Neuronal stem cell (in vitro differentiated cells): ENCODE measurements at regions not wholly inside any gene's neighbourhood (a gene's known extent, or its start where the extent isn't known, plus 50 kb on each side); places are given as distances from the start of the nearest gene placed in this dataset.

Source experiments
- DNase-seq: peaks from one replicate; pipeline ENCODE4 v3.0.0-alpha.2; 2013; ENCODE audit warnings: low spot score
- H2AFZ ChIP-seq: one replicate; pipeline ENCODE4 v1.6.1; 2013; ENCODE audit warnings: mild to moderate bottlenecking, low read length, inconsistent platforms
- H2AK5ac ChIP-seq: 2 replicates; pipeline ENCODE4 v1.6.1; 2013; ENCODE audit warnings: low read depth, mild to moderate bottlenecking, inconsistent platforms, low read length, moderate library complexity, mixed read lengths
- H2BK120ac ChIP-seq: 2 replicates; pipeline ENCODE4 v1.6.1; 2013; ENCODE audit warnings: low read depth, mild to moderate bottlenecking, inconsistent platforms, low read length, moderate library complexity, mixed read lengths
- H2BK12ac ChIP-seq: one replicate; pipeline ENCODE4 v1.6.1; 2013; ENCODE audit warnings: low read length, inconsistent platforms
- H2BK15ac ChIP-seq: 2 replicates; pipeline ENCODE4 v1.6.1; 2013; ENCODE audit warnings: mild to moderate bottlenecking, low read length, inconsistent platforms, mixed read lengths
- H2BK5ac ChIP-seq: one replicate; pipeline ENCODE4 v1.6.1; 2013; ENCODE audit warnings: inconsistent platforms, mild to moderate bottlenecking, low read length, moderate library complexity
- H3K14ac ChIP-seq: one replicate; pipeline ENCODE4 v1.6.1; 2013; ENCODE audit warnings: low read length, inconsistent platforms
- H3K18ac ChIP-seq: 2 replicates; pipeline ENCODE4 v1.6.1; 2013; ENCODE audit warnings: low read length, inconsistent platforms
- H3K23ac ChIP-seq: 2 replicates; pipeline ENCODE4 v1.6.1; 2013; ENCODE audit warnings: low read depth, mild to moderate bottlenecking, mixed read lengths, low read length, inconsistent platforms; ENCODE audit not compliant: poor library complexity
- H3K27ac ChIP-seq: replicated peaks from 3 replicates; pipeline ENCODE4 v1.5.1; 2013; ENCODE audit warnings: low read length, inconsistent platforms
- H3K27me3 ChIP-seq, 3 experiments: 2 replicates each; pipeline ENCODE4 v1.6.1; 2013; ENCODE audit warnings: low read length in 3 of 3, mild to moderate bottlenecking in 2 of 3, inconsistent platforms in 1 of 3, low read depth in 1 of 3, mixed read lengths in 1 of 3, moderate library complexity in 1 of 3; ENCODE audit not compliant: control insufficient read depth in 3 of 3, insufficient read depth in 3 of 3
- H3K36me3 ChIP-seq, 2 donors: replicated peaks in 1 of 2; 2 replicates each; pipeline ENCODE4 v1.6.1; 2013; ENCODE audit warnings: low read length in 2 of 2; ENCODE audit not compliant: control insufficient read depth in 2 of 2, insufficient read depth in 2 of 2
- H3K4ac ChIP-seq: 2 replicates; pipeline ENCODE4 v1.6.1; 2013; ENCODE audit warnings: inconsistent platforms, mild to moderate bottlenecking, low read length, moderate library complexity
- H3K4me1 ChIP-seq, 2 donors: 1 replicate in 1 of 2; 2 replicates in 1 of 2; pipeline ENCODE4 v1.6.1; 2013; ENCODE audit warnings: low read length in 2 of 2, low read depth in 1 of 2; ENCODE audit not compliant: control insufficient read depth in 2 of 2, insufficient read depth in 1 of 2
- H3K4me2 ChIP-seq: one replicate; pipeline ENCODE4 v1.6.1; 2013; ENCODE audit warnings: mild to moderate bottlenecking, low read length, inconsistent platforms; ENCODE audit not compliant: insufficient read depth, poor library complexity, severe bottlenecking
- H3K4me3 ChIP-seq, 2 donors: 2 replicates each; pipeline ENCODE4 v1.5.1; 2013; ENCODE audit warnings: low read length in 2 of 2, mild to moderate bottlenecking in 2 of 2, inconsistent platforms in 1 of 2, moderate library complexity in 1 of 2
- H3K79me1 ChIP-seq: one replicate; pipeline ENCODE4 v1.6.1; 2013; ENCODE audit warnings: low read depth, mild to moderate bottlenecking, inconsistent platforms, low read length, moderate library complexity
- H3K9ac ChIP-seq: one replicate; pipeline ENCODE4 v1.6.1; 2013; ENCODE audit warnings: mild to moderate bottlenecking, low read depth, low read length, inconsistent platforms; ENCODE audit not compliant: poor library complexity
- H3K9me3 ChIP-seq, 2 donors: replicated peaks in 1 of 2; 2 replicates each; pipeline versions ENCODE3 to v1.6.1; 2013; ENCODE audit warnings: low read length in 2 of 2, mild to moderate bottlenecking in 2 of 2, inconsistent platforms in 1 of 2, low read depth in 1 of 2, mixed read lengths in 1 of 2, moderate library complexity in 1 of 2; ENCODE audit not compliant: control insufficient read depth in 2 of 2, insufficient read depth in 1 of 2
- H4K8ac ChIP-seq: one replicate; pipeline ENCODE4 v1.6.1; 2013; ENCODE audit warnings: low read depth, mild to moderate bottlenecking, inconsistent platforms, low read length, moderate library complexity
- H4K91ac ChIP-seq: one replicate; pipeline ENCODE4 v1.6.1; 2013; ENCODE audit warnings: low read length, low read depth, mild to moderate bottlenecking, inconsistent platforms; ENCODE audit not compliant: poor library complexity
- WGBS, 2 donors: extraction: QIAGEN DNeasy Blood & Tissue Kit; methylation state at CpG; one replicate each; pipeline ENCODE4 v1.1.7; 2013; ENCODE audit warnings: missing lambda C conversion rate in 2 of 2, mixed read lengths in 1 of 2; ENCODE audit not compliant: insufficient read length in 2 of 2, insufficient replicate concordance in 1 of 2; ENCODE audit errors: extremely low coverage in 2 of 2; 5-methylcytosine and 5-hydroxymethylcytosine counted together

GRCh38 chr15:69902414-69903062, 195.2 kb downstream of the TLE3 start:
- Histone ChIP-seq H2AFZ (no peak overlapping the region), H2BK120ac (no peak overlapping the region), H2BK12ac (no peak overlapping the region), H3K14ac (no peak overlapping the region), H3K4me2 (no peak overlapping the region), H3K4me1 (no peaks in the 10 kb centered on the region), H3K79me1 (no peaks in the 10 kb centered on the region), H3K36me3 (no peaks in the 10 kb centered on the region), H4K8ac (no peak overlapping the region), H2BK15ac (no peak overlapping the region), H3K18ac (no peak overlapping the region), H4K91ac (no peak overlapping the region), H3K9ac (no peak overlapping the region), H3K4me3 (no peak overlapping the region), H3K4ac (no peak overlapping the region), H2AK5ac (no peak overlapping the region), H3K9me3 (no peaks in the 10 kb centered on the region), H3K23ac (no peak overlapping the region), H3K27me3 (peaks cover 0 to 11% (median 0%) of the 10 kb centered on the region in 3 experiments), H2BK5ac (no peak overlapping the region), H3K27ac (no peak overlapping the region)
- DNase-seq, result no peak
- WGBS, 2 donors, result no CpG with 5 or more reads among the region's 7 CpGs

DNA sequence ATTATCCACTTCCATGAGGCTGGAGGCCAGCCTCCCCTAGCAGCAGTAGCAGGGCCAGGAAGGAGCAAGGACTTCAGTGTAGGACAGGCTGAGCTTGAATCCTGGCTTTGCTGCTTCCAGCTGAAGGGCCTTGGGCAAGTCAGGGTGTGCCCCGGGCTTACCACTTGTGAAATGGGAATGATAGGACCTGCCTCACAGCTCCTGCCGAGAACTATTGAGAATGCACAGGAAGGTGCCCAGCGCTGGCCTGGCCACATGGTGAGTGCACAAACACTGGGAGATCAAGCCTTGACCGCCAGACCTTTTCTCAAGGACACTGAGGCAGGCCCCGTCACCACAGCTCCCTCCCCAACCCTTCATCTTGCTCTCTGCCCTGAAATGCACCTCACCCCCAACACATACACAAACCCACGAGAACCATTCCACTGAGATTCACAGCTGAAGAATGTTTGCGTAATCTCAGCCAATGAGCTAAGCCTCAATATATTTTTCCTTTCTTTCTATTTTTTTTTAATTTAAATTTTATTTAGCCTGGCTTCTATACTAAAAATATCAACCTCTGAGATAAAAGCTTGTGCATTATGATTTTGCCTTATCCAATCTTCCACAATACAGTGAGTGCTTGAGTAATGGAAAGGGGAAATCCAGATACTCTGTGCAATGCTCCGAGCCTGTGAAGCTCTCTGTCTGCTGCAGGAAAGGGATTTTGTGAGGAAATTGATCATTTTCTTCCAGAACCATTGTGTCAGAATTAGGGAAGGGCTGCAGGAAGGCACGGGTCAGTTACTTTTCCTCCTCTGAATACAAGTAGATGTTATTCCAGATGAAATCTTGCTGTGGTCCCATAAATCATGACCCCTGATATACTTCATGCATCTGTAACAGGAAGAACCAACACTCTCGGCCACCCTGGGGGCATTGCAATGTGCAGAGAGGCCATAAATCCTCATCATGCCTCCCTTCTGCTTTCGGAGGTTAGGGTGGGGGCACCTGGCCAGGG, 193.9 kb downstream of the TLE3 start:
- WGBS, 2 donors, result no CpG with 5 or more reads among the region's 11 CpGs

DNA sequence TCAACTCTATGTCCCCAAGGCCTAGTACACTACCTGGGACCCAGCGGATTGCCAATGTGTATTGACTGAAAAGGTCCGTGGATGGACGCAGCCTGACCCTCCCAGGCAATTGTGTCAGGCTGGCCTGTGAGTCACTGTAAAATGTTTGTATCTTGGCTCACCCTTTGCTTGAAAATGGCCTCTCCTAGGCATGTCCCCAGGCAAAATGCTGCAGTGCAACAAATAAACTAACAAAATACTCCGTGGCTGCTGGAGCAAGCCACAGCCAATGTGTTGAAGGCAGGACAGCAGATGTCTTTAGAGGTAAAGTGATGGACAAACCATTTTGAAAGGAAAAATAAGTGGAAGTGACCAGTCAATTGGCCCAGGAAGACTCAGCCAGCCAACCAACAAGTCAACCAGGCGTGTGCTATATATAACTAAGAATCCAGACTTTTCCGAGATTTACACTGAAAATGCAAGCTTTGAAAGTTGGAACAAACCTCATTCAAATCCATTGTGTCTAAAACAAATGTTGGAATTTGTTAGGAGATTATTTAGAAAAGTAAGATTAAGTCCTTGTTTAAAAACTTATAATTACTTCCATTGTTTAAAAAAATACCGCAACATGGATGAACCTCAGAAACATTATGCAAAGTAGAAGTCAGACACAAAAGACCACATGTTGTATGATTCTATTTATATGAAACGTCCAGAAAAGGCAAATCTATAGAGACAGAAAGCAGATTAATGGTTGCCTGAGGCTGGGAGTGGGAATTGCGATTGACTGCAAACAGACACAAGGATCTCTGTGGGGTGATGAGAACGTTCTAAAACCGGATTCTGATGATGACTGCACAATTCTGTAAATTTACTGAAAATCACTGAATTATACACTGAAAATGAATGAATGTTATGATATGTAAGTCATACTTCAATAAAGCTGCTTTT, 191.2 kb downstream of the TLE3 start:
- H3K4me2 ChIP-seq, result no peak overlapping the region
- no peak overlapping the region for H2BK5ac ChIP-seq
- H4K91ac ChIP-seq, result no peak overlapping the region
- peak overlapping the region; percentile 15 for H3K18ac ChIP-seq
- no peak overlapping the region for H3K23ac ChIP-seq
- H3K4ac ChIP-seq, result no peak overlapping the region
- no peaks in the 10 kb centered on the region for H3K79me1 ChIP-seq
- no peaks in the 10 kb centered on the region for H3K36me3 ChIP-seq
- no peak overlapping the region for H3K4me3 ChIP-seq
- no peak overlapping the region for H2BK15ac ChIP-seq
- no peak overlapping the region for H2BK12ac ChIP-seq
- H2BK120ac ChIP-seq, result no peak overlapping the region
- no peak overlapping the region for H3K9ac ChIP-seq
- H2AFZ ChIP-seq, result no peak overlapping the region
- H3K4me1 ChIP-seq, result peaks cover 0 to 11% of the 10 kb centered on the region in 2 donors
- H3K14ac ChIP-seq, result no peak overlapping the region
- H3K9me3 ChIP-seq, result no peaks in the 10 kb centered on the region
- no peak overlapping the region for H2AK5ac ChIP-seq
- DNase-seq, result no peak
- H3K27ac ChIP-seq, result no peak overlapping the region
- H3K27me3 ChIP-seq, result peaks cover 0 to 14% (median 11%) of the 10 kb centered on the region in 3 experiments
- no CpG with 5 or more reads among the region's 11 CpGs for WGBS, 2 donors
- H4K8ac ChIP-seq, result no peak overlapping the region

More for the DNA sequence above, 193.9 kb downstream of the TLE3 start:
- DNase-seq, result no peak
- peak overlapping the region; percentile 25 for H3K23ac ChIP-seq
- no peak overlapping the region for H2AFZ ChIP-seq
- H3K27ac ChIP-seq, result no peak overlapping the region
- H3K4ac ChIP-seq, result no peak overlapping the region
- H2AK5ac ChIP-seq, result peak overlapping the region; percentile 77
- no peak overlapping the region for H3K4me2 ChIP-seq
- no peaks in the 10 kb centered on the region for H3K9me3 ChIP-seq
- no peak overlapping the region for H2BK5ac ChIP-seq
- no peak overlapping the region for H4K91ac ChIP-seq
- H3K4me1 ChIP-seq, result no peaks in the 10 kb centered on the region
- H3K79me1 ChIP-seq, result no peaks in the 10 kb centered on the region
- peak overlapping the region; percentile 64 for H3K14ac ChIP-seq
- no peaks in the 10 kb centered on the region for H3K36me3 ChIP-seq
- H4K8ac ChIP-seq, result no peak overlapping the region
- peaks cover 0 to 9% (median 7%) of the 10 kb centered on the region in 3 experiments for H3K27me3 ChIP-seq
- peak overlapping the region; percentile 81 for H2BK15ac ChIP-seq
- no peak overlapping the region for H2BK120ac ChIP-seq
- H3K9ac ChIP-seq, result no peak overlapping the region
- H2BK12ac ChIP-seq, result no peak overlapping the region
- H3K18ac ChIP-seq, result no peak overlapping the region
- H3K4me3 ChIP-seq, result no peak overlapping the region
